Fibroblast of skin of left quadriceps (primary cell): ENCODE measurements at regions not wholly inside any gene's neighbourhood (a gene's known extent, or its start where the extent isn't known, plus 50 kb on each side); places are given as distances from the start of the nearest gene placed in this dataset.

Experiments used
- DNase-seq, 2 experiments: peaks; one replicate each; pipeline ENCODE4 v3.0.0-alpha.2; 2013; ENCODE audit warnings: low read depth in 2 of 2

DNA sequence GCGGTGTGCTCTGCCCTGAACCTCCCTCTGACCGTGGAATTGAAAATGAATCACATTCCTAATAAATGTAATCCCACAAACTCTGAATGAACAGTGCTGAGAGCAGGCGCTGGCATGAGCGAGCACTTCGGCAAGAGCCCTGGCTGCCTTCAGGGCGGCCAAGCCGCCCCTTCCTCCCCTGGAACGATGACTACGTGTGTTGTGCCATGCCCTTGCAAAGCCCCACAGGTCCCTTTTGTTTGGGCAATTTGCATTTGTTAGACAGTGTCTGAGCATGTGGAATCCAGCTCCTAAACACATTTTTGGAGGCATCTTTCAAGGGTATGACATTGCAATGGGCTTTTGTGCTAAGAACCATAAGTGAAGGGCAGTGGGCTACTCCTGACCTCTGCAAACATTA is 95.6 kb upstream of the MKI67 start:
- DNase-seq: no peak

DNA sequence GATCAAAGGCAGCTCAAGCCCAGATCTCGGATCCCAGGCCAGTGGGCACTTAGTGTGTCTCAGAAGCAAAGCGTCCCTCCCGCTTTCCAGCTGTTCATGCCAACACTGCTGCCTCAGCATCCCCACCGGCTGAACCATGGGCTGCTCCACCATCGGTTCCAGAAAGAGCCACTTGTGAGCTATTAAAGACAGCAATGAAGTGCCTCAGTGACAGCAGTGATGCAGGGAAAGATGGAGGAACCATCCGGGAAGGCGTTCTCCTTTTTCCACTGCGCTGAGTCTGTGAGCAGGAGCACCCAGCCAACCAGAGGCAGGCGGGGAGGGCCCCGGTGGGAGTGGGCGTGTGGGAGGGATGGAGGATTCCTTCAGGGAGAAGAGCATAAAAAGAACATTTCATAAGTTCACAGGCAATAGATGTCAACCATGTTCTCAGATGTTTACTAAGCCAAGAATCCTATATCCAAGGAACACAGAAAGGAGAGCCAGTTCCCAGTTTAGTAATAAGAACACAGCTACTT is 96.2 kb upstream of the MKI67 start:
- DNase-seq: no peak

DNA sequence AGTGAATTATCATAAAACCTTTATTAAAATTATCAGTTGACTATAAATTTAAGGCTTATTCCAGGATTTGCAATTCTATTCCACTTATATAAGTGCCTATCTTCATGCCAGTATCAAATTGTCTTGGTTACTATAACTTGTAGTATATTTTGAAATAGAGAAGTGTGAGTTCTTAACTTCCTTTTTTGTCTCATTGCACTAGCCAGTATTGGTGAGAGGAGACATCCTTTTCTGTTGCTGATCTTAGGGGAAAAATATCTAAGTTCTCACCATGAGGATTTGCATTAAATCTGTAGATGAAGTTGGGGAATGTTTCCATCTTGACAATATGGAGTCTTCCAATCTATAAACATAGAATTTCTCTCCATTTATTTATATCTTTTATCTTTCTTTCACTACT is 104.2 kb upstream of the MKI67 start:
- no peak for DNase-seq

DNA sequence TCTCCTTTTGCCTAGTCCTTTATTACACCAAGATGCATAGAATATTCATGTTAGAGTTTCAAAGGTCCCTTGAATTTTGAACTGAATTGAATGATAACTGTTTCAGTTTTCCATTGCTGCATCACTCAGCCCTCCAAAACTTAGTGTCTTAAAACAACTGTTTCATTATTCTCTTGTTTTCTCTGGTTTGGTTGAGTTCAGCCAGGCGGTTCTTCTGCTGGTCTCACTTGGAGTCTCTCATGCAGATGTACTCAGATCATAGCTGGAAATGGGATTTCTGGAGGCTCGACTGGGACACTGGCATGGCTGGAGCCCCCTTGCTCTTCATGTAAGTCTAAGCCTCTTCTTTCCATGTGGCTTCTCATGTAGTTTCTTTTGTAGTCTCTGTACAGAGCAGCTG is 107.2 kb upstream of the MKI67 start:
- no peak for DNase-seq

DNA sequence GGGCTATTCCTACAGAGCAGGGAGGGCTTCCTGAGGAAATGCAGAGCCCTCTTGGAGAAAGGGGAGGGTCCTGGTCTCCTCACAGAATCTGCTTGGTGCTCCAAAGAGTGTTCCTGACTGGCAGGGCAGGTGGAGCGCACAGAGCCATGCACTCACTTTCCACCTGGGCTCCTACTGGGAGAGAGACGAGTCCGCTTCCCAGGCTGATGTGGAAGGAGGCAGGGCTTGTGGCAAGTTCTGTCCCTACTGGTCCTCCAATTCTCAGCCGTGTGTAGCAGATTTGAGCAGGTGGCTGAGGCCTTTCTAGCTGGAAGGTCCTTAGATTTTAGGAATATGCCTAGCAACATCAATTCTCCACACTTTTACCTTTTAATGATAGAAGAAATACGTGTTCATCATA is 111.5 kb upstream of the MKI67 start:
- no peak for DNase-seq

DNA sequence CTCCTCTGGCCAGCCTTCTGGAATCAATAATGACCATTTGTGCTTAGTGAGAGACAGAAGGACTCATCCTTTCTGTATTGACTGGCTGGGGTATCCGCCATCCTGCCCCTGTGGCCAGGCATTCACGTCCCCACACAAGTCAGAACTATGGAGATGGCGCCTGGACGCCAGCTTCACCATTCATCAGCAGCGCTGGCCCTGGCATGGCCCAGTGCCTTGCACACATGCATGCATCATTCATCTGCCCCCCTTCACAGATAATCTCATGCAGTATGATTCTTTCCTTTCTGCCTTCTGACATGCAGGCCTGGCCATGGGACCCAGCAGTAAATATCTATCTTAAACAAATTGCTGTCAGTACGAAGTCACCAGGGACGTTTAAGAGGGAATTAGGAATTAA is 114.8 kb upstream of the MKI67 start:
- no peak for DNase-seq

DNA sequence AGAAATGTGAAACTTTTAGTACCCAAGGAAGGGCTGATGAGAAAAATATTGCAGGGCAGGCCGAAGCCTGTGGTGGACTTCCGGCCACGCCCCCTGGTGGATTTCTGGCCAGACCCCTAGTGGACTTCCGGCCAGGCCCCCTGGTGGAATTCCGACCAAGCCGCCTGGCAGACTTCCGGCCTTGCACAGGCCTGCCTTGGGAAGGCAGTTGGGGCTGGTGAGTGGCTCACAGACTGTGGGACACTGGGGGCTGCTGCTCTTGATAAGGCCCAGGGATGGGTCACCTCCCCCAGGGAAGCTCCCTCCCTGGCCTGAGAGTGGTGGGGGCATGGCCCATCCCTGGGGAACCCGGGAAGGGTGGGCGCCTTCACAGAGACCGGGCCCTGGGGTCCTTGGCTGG is 116.4 kb upstream of the MKI67 start:
- DNase-seq: no peak

DNA sequence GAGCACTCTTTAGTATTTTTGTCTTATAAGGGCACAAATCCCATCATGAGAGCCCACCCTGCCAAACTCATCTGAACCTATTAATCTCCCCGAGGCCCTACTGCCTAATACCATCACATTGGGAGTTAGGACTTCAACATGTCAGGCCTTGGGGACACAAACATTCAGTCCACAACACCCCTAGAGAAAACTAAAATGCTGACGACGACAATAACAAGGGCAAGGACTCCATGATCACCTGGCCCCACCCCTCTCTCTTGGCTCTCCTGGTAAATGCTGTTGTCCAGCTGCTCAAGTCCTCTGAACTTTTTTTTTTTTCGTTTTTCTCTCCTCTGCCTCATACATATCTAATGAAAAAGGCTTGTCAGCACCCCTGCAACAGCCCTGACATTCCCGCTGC is 118.8 kb upstream of the MKI67 start:
- no peak for DNase-seq

DNA sequence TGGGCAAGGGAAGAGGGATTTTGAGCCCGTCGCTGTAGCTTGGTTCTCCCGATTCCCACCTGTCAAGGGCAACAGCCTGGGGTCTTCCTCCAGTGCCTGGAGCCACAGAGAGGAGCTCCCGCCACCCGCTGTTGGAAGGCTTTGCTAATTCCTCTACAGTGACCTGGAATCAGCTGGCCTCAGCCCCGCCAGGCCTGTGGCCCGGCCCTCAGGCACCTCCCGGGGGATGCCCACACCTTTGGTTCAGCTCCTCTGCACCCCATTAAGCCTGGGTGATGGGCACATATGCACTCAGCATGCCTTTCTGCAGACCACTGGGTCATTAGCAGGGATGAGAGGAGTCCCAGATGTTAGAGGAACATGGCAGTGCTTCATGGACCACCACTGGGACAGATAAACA is 121.4 kb upstream of the MKI67 start:
- DNase-seq: no peak

DNA sequence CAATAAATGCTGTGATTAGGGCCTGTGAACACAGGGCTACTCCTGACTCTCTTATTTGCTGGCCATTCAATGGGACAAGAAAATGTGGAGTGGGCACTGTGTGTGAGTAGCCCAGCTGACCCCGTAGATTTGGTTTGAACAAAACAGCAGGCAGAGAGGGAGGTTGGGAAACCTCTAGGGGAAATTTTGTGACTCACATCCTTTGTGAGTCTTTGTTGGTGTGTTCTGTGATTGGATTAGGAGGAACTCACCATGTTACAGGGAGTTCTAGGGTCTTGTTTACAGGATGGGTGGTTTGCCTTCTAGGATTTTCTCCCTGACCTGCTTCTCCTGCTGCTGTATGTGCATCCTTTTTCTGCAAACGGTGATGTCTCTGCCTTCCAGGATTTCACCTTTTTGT is 128.3 kb upstream of the MKI67 start:
- no peak for DNase-seq

DNA sequence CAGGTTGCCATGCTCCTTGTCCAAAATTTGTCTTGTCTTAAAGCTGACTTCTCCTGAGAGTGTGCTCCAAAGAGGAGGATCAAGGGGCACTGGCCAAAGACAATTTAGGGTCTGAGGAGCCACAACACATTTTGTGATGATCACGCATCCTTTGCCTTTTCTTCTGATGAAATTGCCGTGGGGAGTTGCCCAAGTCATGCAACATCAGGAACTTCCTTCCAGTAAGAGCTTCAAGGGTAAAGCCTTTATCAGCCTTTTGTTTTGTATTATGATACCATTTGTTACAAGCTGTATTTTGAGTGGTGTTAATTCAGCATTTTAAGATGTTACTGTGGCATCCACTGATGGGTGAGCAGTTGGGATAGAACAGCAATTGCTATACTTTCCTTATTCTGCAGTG is 131.2 kb upstream of the MKI67 start:
- no peak for DNase-seq

DNA sequence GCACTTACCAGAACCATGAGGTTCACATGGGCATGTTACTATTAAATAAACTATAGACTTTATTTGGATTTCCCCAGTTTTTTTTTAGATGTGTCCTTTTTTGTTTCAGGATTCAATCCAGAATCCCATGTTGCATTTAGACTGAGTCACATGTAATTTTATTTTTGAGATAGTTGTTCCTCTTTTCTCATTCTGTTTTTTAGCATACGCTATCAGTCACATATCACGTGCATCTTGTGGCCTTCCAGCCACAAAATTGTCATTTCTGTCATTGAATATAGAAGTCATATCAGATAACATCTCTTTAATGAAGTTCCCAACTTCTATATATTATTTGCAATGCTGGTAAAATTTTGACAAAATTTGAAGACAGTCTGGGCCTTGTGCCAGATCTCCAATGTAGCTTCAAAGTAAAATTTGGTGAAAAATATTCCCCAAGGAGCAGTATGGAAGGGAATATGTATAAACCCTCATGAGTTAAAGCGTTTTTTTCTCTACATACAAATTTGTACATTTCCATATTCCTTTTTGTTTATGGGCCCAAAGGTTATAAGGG is 132.3 kb upstream of the MKI67 start:
- DNase-seq: no peak

DNA sequence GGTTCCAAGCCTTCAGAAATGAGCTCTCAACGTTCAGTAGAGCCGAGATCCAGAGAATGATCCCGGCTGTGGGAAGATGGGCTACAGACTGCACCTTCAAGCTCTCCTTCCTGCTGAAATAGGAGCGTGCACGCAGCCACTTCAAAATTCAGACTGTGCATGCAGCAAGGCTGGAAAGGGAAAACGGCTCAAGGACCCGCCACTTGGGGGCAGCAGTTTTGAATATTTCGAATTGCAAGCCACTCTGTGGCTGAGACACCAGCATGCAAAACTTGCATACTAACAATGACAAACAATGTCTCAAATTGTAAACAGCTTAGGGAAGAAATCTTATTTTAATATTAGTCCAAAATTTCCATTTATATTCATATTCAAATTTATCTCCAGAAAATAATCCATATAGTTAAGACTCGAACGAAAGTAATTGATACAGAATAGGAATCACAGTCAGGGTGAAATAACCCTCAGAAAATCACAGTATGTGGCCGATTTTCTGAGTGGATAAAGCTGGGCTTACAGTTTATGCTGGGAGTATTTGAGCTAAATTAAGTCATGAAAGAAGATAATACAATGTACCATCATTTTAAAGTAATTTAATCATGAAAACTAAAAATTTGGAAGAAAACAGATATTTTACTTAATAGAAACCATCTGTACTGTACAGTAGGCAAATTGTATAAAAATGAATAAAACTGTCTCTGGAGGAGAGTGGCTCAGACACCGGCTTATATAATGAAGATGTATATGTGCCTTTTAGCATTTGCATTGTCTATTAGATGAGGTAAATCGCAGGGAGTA is 137.9 kb upstream of the MKI67 start:
- no peak for DNase-seq

DNA sequence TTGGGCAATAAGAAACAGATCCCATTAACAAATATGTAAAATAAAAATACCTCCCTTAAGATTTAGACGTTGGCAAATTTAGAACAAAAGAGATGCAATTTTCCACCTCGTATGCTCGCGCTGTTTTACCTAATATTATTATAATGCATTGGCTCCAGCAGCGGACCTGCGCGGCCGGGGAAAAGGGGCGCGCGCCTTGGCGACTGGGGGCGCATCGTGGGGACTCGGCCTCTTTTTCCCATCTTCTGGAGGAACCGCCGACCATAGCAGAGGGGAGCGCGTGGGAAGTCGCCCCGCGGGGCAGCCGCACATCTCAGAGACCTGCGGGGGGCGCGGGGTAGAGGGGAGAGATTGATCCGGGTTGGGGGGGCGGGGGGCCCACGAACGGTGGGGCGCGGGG is 139.4 kb upstream of the MKI67 start:
- no peak for DNase-seq

DNA sequence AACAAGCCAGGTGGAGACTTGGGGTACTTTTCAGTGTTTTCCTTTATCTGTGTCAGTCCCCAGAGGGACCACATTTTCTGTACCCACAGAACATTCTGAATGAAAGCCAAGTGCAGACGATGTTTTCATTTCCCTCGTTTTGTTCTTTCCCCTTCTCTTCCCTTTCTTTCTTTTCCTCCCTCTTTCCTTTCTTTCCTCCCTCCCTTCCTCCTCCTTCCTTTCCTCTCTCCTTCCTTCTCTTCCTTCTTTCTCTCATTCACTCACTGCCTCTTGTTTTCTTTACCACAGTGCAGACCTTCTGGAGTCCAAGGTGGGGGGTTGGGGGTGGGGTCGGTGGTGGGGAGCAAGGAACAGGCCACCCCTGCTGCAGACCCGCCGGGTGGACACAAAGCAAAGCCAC is 141.4 kb upstream of the MKI67 start:
- no peak for DNase-seq

DNA sequence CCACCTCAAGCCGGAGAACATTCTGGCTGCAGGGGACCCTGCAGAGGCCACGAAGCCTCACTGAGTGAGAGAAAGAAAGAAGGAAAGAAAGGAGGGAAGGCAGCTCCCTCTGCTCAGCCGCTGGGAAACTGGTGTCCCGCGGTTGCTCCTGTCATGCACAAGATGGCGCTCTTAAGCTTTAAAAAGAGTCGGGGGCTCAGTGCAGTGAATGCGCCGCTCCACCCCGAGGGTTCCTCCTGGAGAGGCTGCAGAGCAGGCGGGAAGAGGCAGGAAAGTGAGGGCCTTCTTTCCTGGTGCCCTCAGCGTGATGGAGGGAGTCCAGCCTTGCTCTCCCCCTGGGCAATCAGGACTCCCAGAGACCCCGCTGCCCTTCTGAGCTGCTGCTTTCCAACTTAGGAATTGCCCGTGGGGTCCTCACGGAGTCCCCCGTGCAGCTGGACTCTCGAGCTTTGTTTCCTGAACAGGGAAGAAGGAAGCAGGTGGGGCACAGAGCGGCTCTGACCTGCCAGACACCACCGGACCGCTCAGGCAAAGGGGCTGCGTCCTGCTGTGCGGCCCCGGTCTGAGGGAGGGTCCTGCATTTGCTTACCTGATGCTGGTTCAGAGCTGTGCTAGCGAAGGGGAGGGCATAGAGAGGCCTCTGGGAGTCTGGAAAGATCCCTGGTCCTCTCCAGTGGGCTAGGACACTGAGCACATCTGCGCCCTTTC is 141.9 kb upstream of the MKI67 start:
- DNase-seq: no peak

DNA sequence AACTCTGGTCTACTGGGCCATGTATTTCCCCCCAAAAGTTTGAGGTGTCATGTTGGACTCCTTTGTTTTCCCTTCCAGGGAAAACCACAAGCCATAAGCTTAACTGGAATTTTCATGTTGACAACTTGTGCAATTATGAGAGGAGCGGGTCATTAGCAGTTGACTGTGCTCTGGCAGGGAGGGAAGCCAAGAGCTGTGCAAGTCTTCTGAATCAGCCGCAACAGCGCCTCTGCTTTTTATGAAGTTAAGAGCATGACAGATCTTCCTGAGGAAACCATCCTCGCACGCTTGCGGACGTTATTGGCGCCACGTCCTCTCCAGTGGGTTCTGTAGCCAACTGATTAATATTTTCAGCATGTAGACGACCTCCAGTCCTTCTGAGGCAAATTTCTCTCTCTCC is 148.7 kb upstream of the MKI67 start:
- peak in 1 of 2 experiments; percentile 26 for DNase-seq

DNA sequence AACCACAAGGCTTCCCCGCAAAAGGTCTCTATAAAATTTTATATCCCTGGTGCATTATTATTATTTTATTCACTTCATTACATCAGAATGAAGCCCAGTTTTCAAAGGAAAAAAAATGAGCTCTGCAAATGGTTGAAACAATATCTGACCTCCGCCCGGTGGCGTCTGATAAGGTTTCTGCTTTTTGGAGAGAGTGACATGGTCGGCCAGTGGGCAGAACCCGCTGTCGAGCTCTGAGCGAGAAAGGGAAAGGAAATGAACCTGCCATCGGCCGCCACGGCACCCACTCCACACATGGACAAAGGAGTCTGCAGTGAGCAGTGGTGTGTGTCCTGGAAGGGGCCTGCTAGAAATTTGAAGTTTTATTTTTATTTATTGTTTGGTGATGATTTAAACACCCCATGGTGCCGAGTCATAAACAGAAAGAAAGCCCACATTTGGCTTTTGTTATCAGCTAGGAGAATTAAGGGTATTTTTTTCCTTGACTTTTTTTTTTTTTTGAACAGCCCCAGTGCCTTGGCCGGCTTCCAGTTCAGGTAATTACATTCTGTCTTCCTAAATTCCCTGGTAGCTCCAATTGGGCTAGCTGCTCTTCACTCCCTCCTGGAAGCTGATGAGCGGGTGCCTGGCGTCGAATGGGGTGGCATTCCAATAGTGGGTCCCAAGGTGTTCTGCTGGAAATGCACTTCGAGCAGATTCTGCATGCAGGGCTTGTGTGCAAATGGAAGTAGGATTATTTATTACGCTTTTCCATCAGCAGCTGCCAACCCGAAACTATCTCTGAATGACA is 149.4 kb upstream of the MKI67 start:
- no peak for DNase-seq

DNA sequence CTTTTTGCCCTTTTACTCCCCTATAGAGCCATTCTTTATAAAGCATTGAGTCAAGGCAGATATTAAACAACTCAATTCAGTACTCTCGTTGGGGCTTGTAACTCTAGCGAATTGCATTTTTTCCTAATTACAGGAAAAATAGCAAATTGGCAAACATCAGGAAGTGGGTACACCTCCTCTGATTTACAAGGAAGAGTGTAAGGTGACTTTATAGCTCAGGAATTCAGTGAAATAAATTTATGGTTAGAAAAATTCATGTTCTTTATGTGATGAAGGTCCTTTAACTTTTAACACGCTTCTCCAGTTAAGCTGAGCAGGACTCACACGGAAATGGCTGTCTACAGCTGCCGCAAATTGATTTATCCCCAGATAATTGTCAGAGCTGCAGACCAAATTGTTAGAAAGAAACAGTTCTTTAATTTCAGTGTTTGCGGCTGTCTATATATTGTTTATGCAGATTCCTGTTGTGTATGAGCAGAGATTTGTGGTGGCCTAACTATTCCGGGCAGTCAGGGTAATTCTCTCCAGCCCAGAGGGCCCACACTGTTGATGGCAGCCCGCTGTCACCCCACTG is 151.1 kb upstream of the MKI67 start:
- DNase-seq: no peak

DNA sequence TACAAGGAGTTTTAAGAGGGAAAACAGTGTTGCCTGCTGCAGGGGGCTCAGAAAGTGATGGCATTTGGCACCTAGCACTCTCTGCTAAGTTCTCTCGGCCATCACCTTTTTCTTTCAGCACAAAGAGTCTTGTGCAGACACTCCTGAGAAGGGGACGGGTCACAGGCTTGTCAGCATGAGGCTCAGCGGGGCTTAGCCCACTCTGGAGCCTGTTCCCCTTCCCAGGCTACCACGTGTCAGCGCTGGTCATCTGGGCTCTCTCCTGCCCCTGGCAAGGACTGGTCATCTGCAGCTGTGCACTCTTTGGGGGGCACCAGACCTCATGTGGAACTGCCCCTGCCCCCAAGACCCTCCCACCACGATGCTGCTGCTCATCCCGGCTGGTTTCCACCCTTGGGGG is 152.1 kb upstream of the MKI67 start:
- DNase-seq: no peak

DNA sequence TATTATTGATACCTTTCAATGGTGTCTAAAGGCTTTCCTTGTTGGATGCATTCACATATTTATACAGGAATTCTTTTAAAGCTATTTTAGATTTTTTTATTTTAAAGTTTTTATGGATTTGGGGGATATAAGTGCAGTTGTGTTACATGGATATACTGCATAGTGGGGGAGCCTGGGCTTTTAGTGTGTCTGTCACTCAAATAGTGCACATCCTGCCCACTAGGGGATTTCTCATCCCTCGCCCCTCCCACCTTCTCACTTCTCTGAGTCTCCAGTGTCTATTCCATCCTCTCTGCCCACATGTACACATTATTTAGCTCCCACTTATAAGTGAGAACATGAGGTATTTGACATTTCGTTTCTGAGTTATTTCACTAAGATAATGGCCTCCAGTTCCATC is 154.0 kb upstream of the MKI67 start:
- DNase-seq: no peak

DNA sequence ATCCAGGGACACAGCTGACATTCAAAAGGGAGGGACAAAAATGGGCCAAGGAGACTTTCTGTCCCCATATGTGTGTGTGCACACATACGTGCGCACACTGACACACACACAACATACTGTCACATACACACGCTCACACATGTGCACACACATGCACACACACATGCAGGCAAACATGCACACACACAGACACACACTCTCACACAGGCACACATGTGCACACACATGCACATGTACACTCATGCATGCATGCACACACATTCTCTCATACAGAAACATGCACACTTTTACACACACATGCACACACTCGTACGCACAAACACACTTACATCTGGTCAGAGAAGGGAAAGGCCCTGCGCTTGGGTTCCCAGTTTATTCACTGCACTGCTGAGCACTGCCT is 155.1 kb upstream of the MKI67 start:
- no peak for DNase-seq
